Peyer's patch (tissue), 4 donors: ENCODE measurements at regions not wholly inside any gene's neighbourhood (a gene's known extent, or its start where the extent isn't known, plus 50 kb on each side); places are given as distances from the start of the nearest gene placed in this dataset.

ENCODE experiments used
- DNase-seq, 3 donors: peaks; one replicate each; pipeline ENCODE4 v3.0.0-alpha.2; 2017 to 2019
- H3K27ac ChIP-seq, 4 donors: fragments of 200-600 bp; sonication (generic); one replicate each; pipeline ENCODE4 v1.5.1; 2016 to 2019
- H3K27me3 ChIP-seq, 2 donors: fragments of 200-600 bp; sonication (generic); one replicate each; pipeline ENCODE4 v1.5.1; 2019
- H3K36me3 ChIP-seq, 3 donors: fragments of 200-600 bp; sonication (generic); one replicate each; pipeline ENCODE4 v1.5.1; 2016 to 2019
- H3K4me1 ChIP-seq, 4 donors: fragments of 200-600 bp; sonication (generic); one replicate each; pipeline ENCODE4 v1.5.1; 2016 to 2019
- H3K4me3 ChIP-seq, 4 donors: fragments of 200-600 bp; sonication (generic); 1 replicate in 3 of 4; 2 replicates in 1 of 4; pipeline ENCODE4 v1.5.1; 2016 to 2019; ENCODE audit warnings: mild to moderate bottlenecking in 1 of 4
- H3K9me3 ChIP-seq, 4 donors: fragments of 200-600 bp; sonication (generic); one replicate each; pipeline ENCODE4 v1.5.1; 2016 to 2019; ENCODE audit warnings: mild to moderate bottlenecking in 1 of 4
- CTCF ChIP-seq, 6 experiments: fragments of 450-650 bp in 4 of 6; fragments of 200-600 bp in 2 of 6; sonication (generic) in 1 of 6; IDR thresholded peaks; one replicate each; pipeline ENCODE4 v1.5.1; 2017 to 2019; ENCODE audit warnings: antibody characterized with exemption in 6 of 6, mild to moderate bottlenecking in 3 of 6, moderate library complexity in 1 of 6
- POLR2A ChIP-seq, 2 donors: fragments of 450-650 bp; IDR thresholded peaks; one replicate each; pipeline ENCODE4 v1.5.1; 2017; ENCODE audit warnings: antibody characterized with exemption in 2 of 2, mild to moderate bottlenecking in 2 of 2, moderate library complexity in 2 of 2

- H3K27ac ChIP-seq: no peak overlapping the region
- no peak overlapping the region for H3K4me3 ChIP-seq
- no peaks in the 10 kb centered on the region for H3K4me1 ChIP-seq
- no peaks in the 10 kb centered on the region for H3K27me3 ChIP-seq
- DNase-seq: no peak
- no peaks in the 10 kb centered on the region for H3K36me3 ChIP-seq
- TF ChIP-seq POLR2A (IDR thresholded peaks at IDR 0.05) (no peak), CTCF (IDR thresholded peaks at IDR 0.05) (no peak)
- no peaks in the 10 kb centered on the region for H3K9me3 ChIP-seq
These were observed 1414.7 kb downstream of the C4orf33 start for GRCh38 chr4:130510661-130511060.

DNA sequence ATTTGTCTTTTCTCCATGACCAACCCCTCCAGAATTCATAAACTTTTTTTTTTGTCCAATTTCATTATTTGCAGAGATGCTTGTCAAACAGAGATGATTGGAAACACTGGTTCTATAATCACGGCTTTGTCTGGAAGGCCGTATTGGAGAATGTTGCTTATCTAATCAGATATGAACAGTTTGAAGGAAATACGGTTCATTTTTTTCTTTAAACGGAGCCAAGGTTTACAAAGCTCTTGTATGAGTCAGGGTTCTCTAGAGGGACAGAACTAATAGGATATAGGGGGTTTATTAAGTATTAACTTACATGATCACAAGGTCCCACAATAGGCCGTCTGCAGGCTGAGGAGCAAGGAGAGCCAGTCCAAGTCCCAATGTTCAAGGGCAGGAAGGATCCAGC is 1415.8 kb downstream of the C4orf33 start:
- TF ChIP-seq POLR2A (IDR thresholded peaks at IDR 0.05) (no peak), CTCF (IDR thresholded peaks at IDR 0.05) (no peak)
- Histone ChIP-seq H3K4me1 (no peaks in the 10 kb centered on the region), H3K27me3 (no peaks in the 10 kb centered on the region), H3K9me3 (no peaks in the 10 kb centered on the region), H3K36me3 (no peaks in the 10 kb centered on the region), H3K4me3 (no peak overlapping the region), H3K27ac (no peak overlapping the region)
- no peak for DNase-seq

GRCh38 chr4:130524057-130524456 is 1428.1 kb downstream of the C4orf33 start:
- Histone ChIP-seq H3K4me1 (no peaks in the 10 kb centered on the region), H3K36me3 (no peaks in the 10 kb centered on the region), H3K9me3 (no peaks in the 10 kb centered on the region), H3K27ac (no peak overlapping the region), H3K27me3 (no peaks in the 10 kb centered on the region), H3K4me3 (no peak overlapping the region)
- TF ChIP-seq POLR2A (IDR thresholded peaks at IDR 0.05) (no peak), CTCF (IDR thresholded peaks at IDR 0.05) (no peak)
- no peak for DNase-seq

GRCh38 chr4:130530505-130530904 is 1434.6 kb downstream of the C4orf33 start:
- Histone ChIP-seq H3K4me3 (no peak overlapping the region), H3K36me3 (no peaks in the 10 kb centered on the region), H3K9me3 (no peaks in the 10 kb centered on the region), H3K4me1 (no peaks in the 10 kb centered on the region), H3K27ac (no peak overlapping the region), H3K27me3 (no peaks in the 10 kb centered on the region)
- DNase-seq: no peak
- TF ChIP-seq POLR2A (IDR thresholded peaks at IDR 0.05) (no peak), CTCF (IDR thresholded peaks at IDR 0.05) (no peak)

DNA sequence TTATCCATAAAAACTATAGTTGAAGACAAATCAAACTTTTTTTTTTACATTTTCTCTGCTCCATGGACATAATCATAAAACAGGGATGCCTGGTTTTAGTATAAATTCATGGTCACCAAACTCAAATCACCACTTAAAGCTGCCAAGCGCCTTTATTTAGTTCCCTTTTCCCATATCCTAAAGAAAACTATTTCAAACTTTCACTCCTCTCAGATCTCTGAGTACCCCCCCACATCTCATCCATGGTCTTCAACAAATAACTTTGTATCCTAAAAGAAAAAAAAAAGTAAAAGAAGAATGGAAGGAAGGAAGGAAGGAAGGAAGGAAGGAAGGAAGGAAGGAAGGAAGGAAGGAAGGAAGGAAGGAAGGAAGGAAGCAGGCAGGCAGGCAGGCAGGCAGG is 1438.7 kb downstream of the C4orf33 start:
- Histone ChIP-seq H3K4me1 (no peaks in the 10 kb centered on the region), H3K27ac (no peak overlapping the region), H3K36me3 (no peaks in the 10 kb centered on the region), H3K4me3 (no peak overlapping the region), H3K9me3 (no peaks in the 10 kb centered on the region), H3K27me3 (no peaks in the 10 kb centered on the region)
- no peak for TF ChIP-seq POLR2A (IDR thresholded peaks at IDR 0.05)
- no peak for TF ChIP-seq CTCF (IDR thresholded peaks at IDR 0.05)
- no peak for DNase-seq

- H3K36me3 ChIP-seq: no peaks in the 10 kb centered on the region
- no peak overlapping the region for H3K27ac ChIP-seq
- H3K4me3 ChIP-seq: no peak overlapping the region
- no peaks in the 10 kb centered on the region for H3K27me3 ChIP-seq
- TF ChIP-seq POLR2A (IDR thresholded peaks at IDR 0.05) (no peak), CTCF (IDR thresholded peaks at IDR 0.05) (no peak)
- H3K9me3 ChIP-seq: no peaks in the 10 kb centered on the region
- DNase-seq: no peak
- no peaks in the 10 kb centered on the region for H3K4me1 ChIP-seq
These were observed 1447.0 kb downstream of the C4orf33 start for GRCh38 chr4:130542953-130543352.
